ENCODE measurements at regions not wholly inside any gene's neighbourhood (a gene's known extent, or its start where the extent isn't known, plus 50 kb on each side); places are given as distances from the start of the nearest gene placed in this dataset.

GRCh38 chr4:107151173-107151572 lies 115.1 kb upstream of the DKK2 start:
- no peak for TF ChIP-seq CTCF (IDR thresholded peaks at IDR 0.05)
- TF ChIP-seq POLR2A (IDR thresholded peaks at IDR 0.05), result no peak
- no peak for TF ChIP-seq POLR2AphosphoS5 (IDR thresholded peaks at IDR 0.05)
- TF ChIP-seq EP300 (IDR thresholded peaks at IDR 0.05), result no peak
